ENCODE measurements at regions not wholly inside any gene's neighbourhood (a gene's known extent, or its start where the extent isn't known, plus 50 kb on each side); places are given as distances from the start of the nearest gene placed in this dataset.

DNA sequence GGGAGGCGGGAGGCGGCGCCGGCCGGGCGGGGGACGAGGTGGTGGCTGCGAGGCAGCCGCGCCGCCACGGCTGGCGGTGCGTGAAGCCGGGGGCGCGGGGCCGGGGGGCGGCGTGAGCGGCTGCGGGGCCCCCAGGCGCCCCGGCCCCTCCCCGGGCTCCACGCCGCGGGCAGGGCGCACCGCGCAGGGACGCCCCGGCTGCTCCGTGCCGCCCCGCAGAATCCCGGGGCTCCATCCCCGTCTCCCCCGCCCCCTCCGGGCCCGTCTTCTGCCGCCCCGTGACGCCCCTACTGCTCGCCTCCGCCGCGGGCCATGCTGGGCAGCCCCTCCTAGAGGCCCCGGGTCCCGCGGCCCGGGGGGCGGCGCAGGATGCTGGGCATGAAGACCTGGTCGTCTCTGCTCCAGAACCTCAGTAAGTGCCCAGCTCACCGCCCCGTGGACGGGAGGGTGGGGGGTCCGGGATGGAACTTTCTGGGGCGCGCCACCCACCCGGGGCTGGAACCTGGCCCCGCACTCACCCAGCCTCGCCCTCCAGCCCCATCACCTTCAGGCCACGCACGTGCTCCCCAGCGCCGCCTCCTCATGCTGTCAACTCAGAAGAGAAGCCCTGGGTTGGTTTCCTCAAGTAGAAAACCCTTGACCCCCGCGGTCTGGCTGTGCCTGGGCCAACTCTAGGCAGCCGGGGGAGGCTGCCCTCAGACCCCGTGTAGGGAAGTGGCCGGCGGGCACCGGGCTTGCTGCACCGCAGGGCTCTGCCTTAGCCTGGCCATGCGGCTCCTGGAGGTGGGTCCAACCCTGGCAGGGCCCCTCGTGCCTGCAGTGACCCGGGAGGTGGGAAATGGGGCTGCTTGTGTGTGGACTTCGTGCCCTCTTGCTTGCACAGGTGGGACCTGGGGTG is 150.2 kb upstream of the GSE1 start:
- no peak for DNase-seq (ENCODE audit: low read depth)
- in situ Hi-C loops (cut with HindIII; ENCODE audit: low pct_unique_long_range_greater_than_20kb, low sequenced_read_pairs) = no loop called here

DNA sequence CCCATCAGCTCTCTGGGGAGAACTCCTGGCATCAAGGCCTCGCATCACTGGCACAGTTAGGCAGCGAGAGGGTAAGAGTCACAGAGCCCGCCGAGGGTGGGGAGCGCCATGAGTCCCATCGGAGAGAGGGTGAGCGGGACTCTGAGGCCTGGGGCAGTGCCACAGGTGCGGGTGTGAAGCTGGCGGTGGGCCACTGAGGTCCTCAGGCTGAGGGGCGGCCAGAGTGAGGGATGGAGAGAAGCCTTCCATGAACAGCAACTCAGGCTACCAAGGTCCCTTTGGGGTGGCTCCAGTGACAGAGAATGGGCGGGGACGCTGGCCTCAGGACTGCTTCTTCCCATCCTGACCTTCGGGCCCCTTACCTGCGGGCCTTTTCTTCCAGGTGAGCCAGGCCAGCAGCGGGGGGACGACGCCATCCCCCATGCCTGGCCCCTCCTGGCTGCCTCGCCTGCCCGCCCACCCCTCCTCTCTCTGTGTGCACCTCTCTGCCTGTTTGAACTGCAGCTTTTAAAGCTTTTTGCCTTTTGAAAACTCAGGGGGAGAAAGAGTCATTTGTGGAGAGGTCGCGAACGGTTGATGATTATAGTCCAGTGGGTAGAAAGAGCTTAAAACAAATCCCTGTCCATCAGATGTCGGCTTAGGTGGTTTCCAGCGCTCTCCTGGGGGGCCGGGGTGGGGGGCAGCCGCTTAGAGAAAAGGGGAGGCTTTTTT is 149.3 kb upstream of the GSE1 start:
- DNase-seq (ENCODE audit: low read depth) = no peak
- in situ Hi-C loops (cut with HindIII; ENCODE audit: low pct_unique_long_range_greater_than_20kb, low sequenced_read_pairs) = no loop called here

- in situ Hi-C loops (cut with HindIII; ENCODE audit: low pct_unique_long_range_greater_than_20kb, low sequenced_read_pairs) = no loop called here
- DNase-seq (ENCODE audit: low read depth) = no peak
Observed at GRCh38 chr16:85464383-85465305, 148.5 kb upstream of the GSE1 start.

DNA sequence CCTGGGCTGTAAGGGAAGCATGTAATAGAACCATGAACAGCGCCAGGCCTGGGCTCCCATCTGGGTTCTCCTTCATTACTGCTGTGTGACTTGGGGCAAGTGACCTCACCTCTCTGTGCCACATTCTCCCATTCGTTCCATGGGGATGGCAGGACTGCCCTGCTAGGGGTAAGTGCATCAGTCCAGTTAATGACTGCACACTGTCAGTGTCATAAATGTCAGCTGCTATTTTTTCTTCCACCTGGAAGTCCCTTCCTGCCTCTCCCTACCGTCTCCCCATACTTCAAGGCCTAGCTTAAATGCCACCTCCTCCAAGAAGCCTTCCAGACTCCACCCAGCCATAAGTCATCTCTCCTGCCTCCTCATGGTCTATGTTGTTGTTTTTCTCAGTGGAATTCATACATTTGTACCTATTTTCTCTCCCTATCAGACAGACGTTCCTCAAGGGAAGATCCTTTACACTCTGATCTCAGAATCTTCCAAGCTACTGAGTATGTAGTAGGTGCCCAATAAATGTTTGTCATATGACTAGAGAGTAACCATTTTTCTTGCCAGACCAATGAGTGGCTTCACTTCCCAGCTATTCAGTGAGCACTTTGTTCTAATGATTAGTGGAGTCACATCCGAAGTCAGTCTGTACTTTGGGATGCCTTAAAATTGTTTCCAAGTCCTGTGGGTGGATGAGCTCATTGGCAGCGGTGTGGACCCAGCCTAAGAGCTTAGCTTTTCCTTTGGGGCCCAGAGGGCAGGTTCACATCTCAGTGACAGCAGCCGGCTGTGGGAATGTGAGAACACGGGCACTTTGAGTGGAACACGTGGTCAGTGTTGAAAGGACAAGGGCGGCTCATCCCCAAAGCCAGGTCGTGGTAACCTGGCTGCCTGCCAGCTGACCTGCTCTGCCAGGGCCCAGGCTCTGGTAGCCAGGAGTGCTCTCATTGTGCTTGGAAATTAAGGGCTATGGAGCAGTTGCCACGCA is 147.5 kb upstream of the GSE1 start:
- in situ Hi-C loops (cut with HindIII; ENCODE audit: low pct_unique_long_range_greater_than_20kb, low sequenced_read_pairs) = no loop called here
- DNase-seq (ENCODE audit: low read depth) = no peak

- DNase-seq (ENCODE audit: low read depth) = no peak
- in situ Hi-C loops (cut with HindIII; ENCODE audit: low pct_unique_long_range_greater_than_20kb, low sequenced_read_pairs) = no loop called here
Observed at GRCh38 chr16:85466304-85466700, 146.8 kb upstream of the GSE1 start.

DNA sequence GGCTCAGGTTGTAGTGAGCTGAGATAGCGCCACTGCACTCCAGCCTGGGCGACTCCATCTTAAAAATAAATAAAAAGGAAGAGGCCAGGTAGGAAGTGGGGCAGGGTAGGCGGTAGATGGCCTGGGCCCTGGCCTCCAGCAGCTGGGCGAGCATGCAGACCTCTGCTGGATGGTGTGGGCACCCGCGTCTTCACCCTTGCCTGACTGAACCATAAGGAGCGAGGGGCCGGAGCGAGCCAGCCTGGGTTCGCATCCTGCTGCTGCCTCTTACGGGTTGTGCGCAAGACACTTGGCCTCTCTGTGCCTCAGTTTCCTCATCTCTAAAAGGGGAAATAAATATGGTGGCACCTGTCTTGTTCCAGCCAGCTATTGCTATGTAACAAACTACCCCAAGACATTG is 146.1 kb upstream of the GSE1 start:
- in situ Hi-C loops (cut with HindIII; ENCODE audit: low pct_unique_long_range_greater_than_20kb, low sequenced_read_pairs) = no loop called here
- DNase-seq (ENCODE audit: low read depth) = no peak

DNA sequence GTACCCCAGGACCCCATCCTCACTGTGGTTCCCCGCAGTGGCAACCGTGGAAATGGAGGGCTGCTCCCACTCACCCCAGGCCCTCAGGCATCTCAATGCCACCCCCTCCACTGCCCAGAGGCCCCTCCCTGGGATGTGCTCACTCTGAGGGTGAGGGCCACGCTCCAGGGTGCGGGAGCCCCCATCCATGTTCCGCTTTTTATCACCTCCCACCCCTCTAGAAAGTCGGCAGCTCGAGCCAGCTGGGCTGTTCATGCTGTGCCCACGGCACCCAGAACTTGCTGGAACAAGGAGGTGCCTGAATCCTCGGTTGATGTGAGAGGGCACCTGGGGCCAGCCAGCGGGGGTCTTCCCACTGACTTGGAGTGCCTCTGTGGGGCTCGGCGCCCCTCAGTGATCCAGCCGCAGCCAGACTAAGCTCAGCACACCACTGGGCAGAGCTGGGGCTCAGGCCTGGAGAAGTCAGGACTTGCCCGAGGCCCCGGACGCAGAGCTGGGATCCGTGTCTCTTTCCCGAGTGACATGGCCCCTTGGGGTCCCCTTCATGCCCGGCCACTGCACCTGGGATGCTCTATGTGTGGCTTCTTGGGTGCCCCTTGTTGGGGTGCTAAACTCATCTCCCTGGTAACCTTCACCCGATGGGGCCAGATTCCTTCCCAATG is 143.1 kb upstream of the GSE1 start:
- no peak for DNase-seq (ENCODE audit: low read depth)
- in situ Hi-C loops (cut with HindIII; ENCODE audit: low pct_unique_long_range_greater_than_20kb, low sequenced_read_pairs) = no loop called here

DNA sequence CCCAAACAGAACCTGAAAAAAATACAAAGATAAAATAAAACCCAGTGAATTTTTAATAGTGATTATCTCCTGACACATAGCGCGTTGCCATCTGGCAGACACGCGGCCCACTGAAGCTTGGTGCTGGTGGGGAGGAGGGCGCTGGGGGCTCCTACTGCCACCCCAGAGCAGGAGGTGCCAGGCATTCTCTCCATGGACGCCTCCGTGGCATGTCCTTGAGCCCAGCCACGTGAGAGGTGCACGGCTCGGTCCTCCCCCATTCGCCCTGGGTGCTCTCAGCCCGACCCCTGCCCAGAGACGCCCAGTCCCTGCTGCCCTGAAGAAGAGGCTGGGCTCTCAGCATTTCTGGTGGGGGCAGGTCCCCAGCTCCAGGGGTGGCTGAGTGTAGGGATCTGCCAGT is 142.2 kb upstream of the GSE1 start:
- no peak for DNase-seq (ENCODE audit: low read depth)
- in situ Hi-C loops (cut with HindIII; ENCODE audit: low pct_unique_long_range_greater_than_20kb, low sequenced_read_pairs) = no loop called here

DNA sequence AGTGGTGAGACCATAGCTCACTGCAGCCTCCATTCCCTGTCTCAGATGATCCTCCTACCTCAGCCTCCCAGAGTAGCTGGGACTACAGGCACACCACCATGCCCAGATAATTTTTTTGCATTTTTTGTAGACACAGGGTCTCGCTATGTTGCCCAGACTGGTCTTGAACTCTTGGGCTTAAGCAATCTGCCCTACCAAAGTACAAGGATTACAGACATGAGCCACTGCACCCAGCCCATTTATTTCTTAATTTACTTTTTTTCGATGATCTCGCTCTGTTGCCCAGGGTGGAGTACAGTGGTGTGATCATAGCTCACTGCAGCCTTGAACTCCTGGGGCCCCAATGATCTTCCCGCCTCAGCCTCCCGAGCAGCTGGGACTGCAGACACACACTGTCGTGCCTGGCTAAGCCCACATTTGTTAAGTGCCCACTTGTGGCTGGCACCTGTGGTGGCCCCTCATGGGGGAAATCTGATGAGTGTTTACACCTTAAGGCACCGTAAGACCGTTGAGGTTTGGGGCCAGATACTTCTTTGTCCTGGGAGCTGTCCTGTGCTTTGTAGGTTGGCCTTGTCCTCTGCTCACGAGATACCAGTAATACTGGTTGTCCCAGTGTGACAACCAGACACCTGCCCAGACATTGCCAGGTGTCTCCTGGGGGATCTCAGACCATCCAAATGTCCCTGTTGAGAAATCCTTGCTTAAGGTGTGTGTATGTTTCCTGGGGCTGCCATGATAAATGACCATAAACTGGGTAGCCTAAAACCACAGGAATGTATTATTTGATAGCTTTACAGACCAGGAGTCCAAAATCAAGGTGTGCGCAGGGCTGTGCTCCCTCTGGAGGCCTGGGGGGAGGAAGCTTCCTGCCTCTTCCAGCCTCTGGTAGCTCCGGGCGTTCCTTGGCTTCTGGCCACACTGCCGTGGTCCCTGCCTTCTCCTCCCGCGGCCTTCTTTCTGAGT is 141.4 kb upstream of the GSE1 start:
- in situ Hi-C loops (cut with HindIII; ENCODE audit: low pct_unique_long_range_greater_than_20kb, low sequenced_read_pairs) = no loop called here
- no peak for DNase-seq (ENCODE audit: low read depth)

DNA sequence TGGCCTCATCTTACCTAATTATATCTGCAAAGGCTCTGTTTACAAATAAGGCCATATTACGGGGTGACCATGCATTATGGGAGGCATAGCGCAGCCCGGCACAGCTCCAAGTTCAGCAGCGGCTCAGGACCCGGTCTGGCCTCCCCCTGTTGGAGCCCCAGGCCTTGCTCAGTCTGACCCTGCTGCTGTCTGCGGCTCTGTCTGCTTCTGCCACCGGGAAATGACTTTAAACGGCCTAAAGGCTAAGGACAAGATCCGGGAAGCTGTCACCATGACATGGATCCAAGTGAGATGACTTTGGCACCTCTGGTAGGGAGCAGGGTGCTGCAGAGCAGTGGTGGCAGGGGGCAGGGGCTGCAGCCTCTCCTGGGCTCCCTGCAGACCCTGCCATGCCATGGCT is 140.6 kb upstream of the GSE1 start:
- in situ Hi-C loops (cut with HindIII; ENCODE audit: low pct_unique_long_range_greater_than_20kb, low sequenced_read_pairs) = no loop called here
- no peak for DNase-seq (ENCODE audit: low read depth)

- in situ Hi-C loops (cut with HindIII; ENCODE audit: low pct_unique_long_range_greater_than_20kb, low sequenced_read_pairs) = no loop called here
- DNase-seq (ENCODE audit: low read depth) = no peak
Observed at GRCh38 chr16:85473323-85473722, 139.8 kb upstream of the GSE1 start.

- in situ Hi-C loops (cut with HindIII; ENCODE audit: low pct_unique_long_range_greater_than_20kb, low sequenced_read_pairs) = no loop called here
- no peak for DNase-seq (ENCODE audit: low read depth)
Observed at GRCh38 chr16:85473909-85474620, 139.1 kb upstream of the GSE1 start.

DNA sequence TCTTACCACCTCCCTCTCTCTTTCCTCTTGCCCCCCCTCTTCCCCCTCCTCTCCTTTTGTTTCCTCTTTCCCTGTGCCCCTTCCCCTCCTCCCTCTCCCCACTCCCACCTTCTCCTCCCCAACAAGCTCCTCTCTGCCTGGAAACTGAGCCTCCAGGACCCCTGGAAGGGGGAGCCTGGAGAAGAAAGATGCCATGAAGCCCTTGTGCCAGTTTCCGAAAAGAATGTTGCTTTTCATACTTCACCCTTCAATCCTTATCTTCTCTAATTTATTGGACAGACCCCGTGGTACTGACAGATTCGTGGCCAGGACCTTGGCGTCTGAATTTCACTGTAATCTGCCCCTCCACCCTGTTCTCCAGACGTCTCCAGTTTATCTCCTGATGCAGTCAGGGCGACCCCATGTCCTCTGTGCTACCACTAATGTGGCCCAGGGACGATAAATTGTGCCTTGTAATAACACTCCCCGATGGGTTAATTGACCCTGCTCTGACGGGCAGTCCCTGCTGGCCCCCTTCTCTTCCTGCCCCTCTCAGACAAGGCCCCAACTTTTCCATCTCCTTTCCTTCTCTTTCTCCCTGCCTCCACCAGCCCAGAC is 138.4 kb upstream of the GSE1 start:
- in situ Hi-C loops (cut with HindIII; ENCODE audit: low pct_unique_long_range_greater_than_20kb, low sequenced_read_pairs) = no loop called here
- DNase-seq (ENCODE audit: low read depth) = no peak

GRCh38 chr16:85475233-85475632 is 137.9 kb upstream of the GSE1 start:
- DNase-seq (ENCODE audit: low read depth) = no peak
- in situ Hi-C loops (cut with HindIII; ENCODE audit: low pct_unique_long_range_greater_than_20kb, low sequenced_read_pairs) = no loop called here

DNA sequence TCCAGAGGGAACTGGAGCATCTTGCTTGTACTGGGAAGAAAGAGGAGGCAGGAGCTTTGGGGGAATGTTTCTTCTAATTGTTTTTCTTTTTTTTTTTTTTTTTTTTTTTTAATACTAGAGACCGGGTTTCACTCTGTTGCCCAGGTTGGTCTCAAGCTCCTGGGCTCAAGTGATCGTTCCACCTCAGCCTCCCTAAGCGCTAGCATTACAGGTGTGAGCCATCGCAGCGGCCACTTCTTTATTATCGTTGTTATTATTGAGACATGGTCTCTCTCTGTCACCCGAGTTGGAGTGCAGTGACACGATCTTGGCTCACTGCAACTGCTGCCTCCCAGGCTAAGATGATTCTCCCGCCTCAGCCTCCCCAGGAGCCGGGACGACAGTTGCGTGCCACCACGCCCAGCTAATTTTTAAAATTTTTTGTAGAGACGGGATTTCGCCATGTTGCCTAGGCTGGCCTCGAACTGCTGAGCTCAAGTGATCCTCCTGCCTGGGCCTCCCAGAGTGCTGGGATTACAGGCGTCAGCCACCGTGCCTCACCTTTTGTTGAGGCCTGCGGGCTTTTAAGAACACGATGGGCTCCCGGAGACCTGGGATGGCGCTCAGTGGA is 137.3 kb upstream of the GSE1 start:
- in situ Hi-C loops (cut with HindIII; ENCODE audit: low pct_unique_long_range_greater_than_20kb, low sequenced_read_pairs) = no loop called here
- DNase-seq (ENCODE audit: low read depth) = no peak

Data from Caki2 (cell line).